ENCODE measurements at regions not wholly inside any gene's neighbourhood (a gene's known extent, or its start where the extent isn't known, plus 50 kb on each side); places are given as distances from the start of the nearest gene placed in this dataset.

GRCh38 chr1:57889676-57890320, 465.9 kb upstream of the DAB1 start:
- H3K27ac Mint-ChIP-seq = no peak overlapping the region
- Histone ChIP-seq H3K4me3 (ENCODE audit: low read length) (no peak overlapping the region), H3K36me3 (ENCODE audit: control insufficient read depth, insufficient read depth, low read length) (no peaks in the 10 kb centered on the region), H3K9ac (ENCODE audit: extremely low read depth, low read length, poor library complexity, severe bottlenecking) (no peak overlapping the region), H3K27ac (ENCODE audit: low read depth, low read length) (no peak overlapping the region), H3K27me3 (ENCODE audit: control insufficient read depth, insufficient read depth, low read length, poor library complexity, severe bottlenecking) (no peaks in the 10 kb centered on the region), H3K9me3 (ENCODE audit: control insufficient read depth, low read length) (no peaks in the 10 kb centered on the region), H3K4me1 (ENCODE audit: control insufficient read depth, insufficient read depth, low read length) (no peaks in the 10 kb centered on the region)
- TF ChIP-seq CTCF (conservative IDR thresholded peaks at IDR 0.05) = no peak
- H3K4me3 Mint-ChIP-seq = no peak overlapping the region
- H3K27me3 Mint-ChIP-seq (ENCODE audit: insufficient read depth) = no peaks in the 10 kb centered on the region
- no peaks in the 10 kb centered on the region for H3K9me3 Mint-ChIP-seq
- WGBS, 2 experiments (ENCODE audit: insufficient coverage in 1 of 2, insufficient read length in 1 of 2) = 83 to 93% methylated on average over 5 to 6 of the region's 7 CpGs
- H3K4me1 Mint-ChIP-seq = peaks cover 12% of the 10 kb centered on the region
- DNase-seq = no peak
- no peaks in the 10 kb centered on the region for H3K36me3 Mint-ChIP-seq (ENCODE audit: low read depth)

GRCh38 chr1:57887964-57888491, 464.2 kb upstream of the DAB1 start:
- Histone ChIP-seq H3K27ac (ENCODE audit: low read depth, low read length) (no peak overlapping the region), H3K4me1 (ENCODE audit: control insufficient read depth, insufficient read depth, low read length) (no peaks in the 10 kb centered on the region), H3K27me3 (ENCODE audit: control insufficient read depth, insufficient read depth, low read length, poor library complexity, severe bottlenecking) (no peaks in the 10 kb centered on the region), H3K36me3 (ENCODE audit: control insufficient read depth, insufficient read depth, low read length) (no peaks in the 10 kb centered on the region), H3K4me3 (ENCODE audit: low read length) (no peak overlapping the region), H3K9ac (ENCODE audit: extremely low read depth, low read length, poor library complexity, severe bottlenecking) (no peak overlapping the region), H3K9me3 (ENCODE audit: control insufficient read depth, low read length) (no peaks in the 10 kb centered on the region)
- Mint-ChIP-seq H3K4me3 (no peak overlapping the region), H3K9me3 (no peaks in the 10 kb centered on the region), H3K4me1 (peaks cover 7% of the 10 kb centered on the region), H3K27me3 (ENCODE audit: insufficient read depth) (no peaks in the 10 kb centered on the region), H3K36me3 (ENCODE audit: low read depth) (no peaks in the 10 kb centered on the region), H3K27ac (no peak overlapping the region)
- 81 to 88% methylated on average over 3 to 5 of the region's 5 CpGs for WGBS, 2 experiments (ENCODE audit: insufficient coverage in 1 of 2, insufficient read length in 1 of 2)
- no peak for DNase-seq
- TF ChIP-seq CTCF (conservative IDR thresholded peaks at IDR 0.05) = no peak

- 93 to 98% methylated on average over 6 to 7 of the region's 7 CpGs for WGBS, 2 experiments (ENCODE audit: insufficient coverage in 1 of 2, insufficient read length in 1 of 2)
- Histone ChIP-seq H3K27ac (ENCODE audit: low read depth, low read length) (no peak overlapping the region), H3K36me3 (ENCODE audit: control insufficient read depth, insufficient read depth, low read length) (no peaks in the 10 kb centered on the region), H3K4me3 (ENCODE audit: low read length) (no peak overlapping the region), H3K4me1 (ENCODE audit: control insufficient read depth, insufficient read depth, low read length) (no peaks in the 10 kb centered on the region), H3K27me3 (ENCODE audit: control insufficient read depth, insufficient read depth, low read length, poor library complexity, severe bottlenecking) (no peaks in the 10 kb centered on the region), H3K9ac (ENCODE audit: extremely low read depth, low read length, poor library complexity, severe bottlenecking) (no peak overlapping the region), H3K9me3 (ENCODE audit: control insufficient read depth, low read length) (no peaks in the 10 kb centered on the region)
- Mint-ChIP-seq H3K27me3 (ENCODE audit: insufficient read depth) (no peaks in the 10 kb centered on the region), H3K4me1 (peaks cover 2% of the 10 kb centered on the region), H3K36me3 (ENCODE audit: low read depth) (no peaks in the 10 kb centered on the region), H3K4me3 (no peak overlapping the region), H3K27ac (no peak overlapping the region), H3K9me3 (no peaks in the 10 kb centered on the region)
- no peak for TF ChIP-seq CTCF (conservative IDR thresholded peaks at IDR 0.05)
- no peak for DNase-seq
Measured at GRCh38 chr1:57886376-57886775, 462.5 kb upstream of the DAB1 start.
